GM12865 (cell line): ENCODE measurements at regions not wholly inside any gene's neighbourhood (a gene's known extent, or its start where the extent isn't known, plus 50 kb on each side); places are given as distances from the start of the nearest gene placed in this dataset.

Experiments used
- DNase-seq: peaks from one replicate; pipeline ENCODE4 v3.0.0; 2010; ENCODE audit warnings: low read depth
- H3K4me3 ChIP-seq: 2 replicates; pipeline ENCODE4 v1.5.1; 2011; ENCODE audit warnings: mild to moderate bottlenecking, low read depth, low read length, control low read depth
- TF ChIP-seq, protein P1 (sequence below): IDR thresholded peaks from 2 replicates; pipeline ENCODE4 v1.5.1; 2011; ENCODE audit warnings: low read length, control low read depth, low read depth, inconsistent platforms; ENCODE audit not compliant: insufficient read depth; ENCODE audit errors: missing control alignments

DNA sequence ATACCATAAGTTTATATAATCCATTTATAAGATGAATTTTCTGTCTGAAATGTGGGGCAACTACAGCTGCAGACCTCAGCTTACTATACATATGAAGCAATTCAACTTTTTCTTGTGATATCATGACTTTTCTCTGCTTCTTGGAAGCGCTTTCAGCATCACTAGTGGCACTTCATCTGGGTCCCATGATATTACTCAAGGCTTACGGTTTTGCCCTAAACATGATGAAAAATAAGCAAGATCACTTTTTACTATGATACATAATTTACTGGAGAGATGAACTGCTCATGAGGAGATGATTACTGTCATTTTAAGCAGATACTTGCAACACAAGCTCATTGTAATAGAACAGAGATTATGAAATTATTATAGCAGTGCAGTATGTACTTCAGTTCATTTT lies 258.0 kb upstream of the ZSWIM2 start:
- TF ChIP-seq, protein P1, sequence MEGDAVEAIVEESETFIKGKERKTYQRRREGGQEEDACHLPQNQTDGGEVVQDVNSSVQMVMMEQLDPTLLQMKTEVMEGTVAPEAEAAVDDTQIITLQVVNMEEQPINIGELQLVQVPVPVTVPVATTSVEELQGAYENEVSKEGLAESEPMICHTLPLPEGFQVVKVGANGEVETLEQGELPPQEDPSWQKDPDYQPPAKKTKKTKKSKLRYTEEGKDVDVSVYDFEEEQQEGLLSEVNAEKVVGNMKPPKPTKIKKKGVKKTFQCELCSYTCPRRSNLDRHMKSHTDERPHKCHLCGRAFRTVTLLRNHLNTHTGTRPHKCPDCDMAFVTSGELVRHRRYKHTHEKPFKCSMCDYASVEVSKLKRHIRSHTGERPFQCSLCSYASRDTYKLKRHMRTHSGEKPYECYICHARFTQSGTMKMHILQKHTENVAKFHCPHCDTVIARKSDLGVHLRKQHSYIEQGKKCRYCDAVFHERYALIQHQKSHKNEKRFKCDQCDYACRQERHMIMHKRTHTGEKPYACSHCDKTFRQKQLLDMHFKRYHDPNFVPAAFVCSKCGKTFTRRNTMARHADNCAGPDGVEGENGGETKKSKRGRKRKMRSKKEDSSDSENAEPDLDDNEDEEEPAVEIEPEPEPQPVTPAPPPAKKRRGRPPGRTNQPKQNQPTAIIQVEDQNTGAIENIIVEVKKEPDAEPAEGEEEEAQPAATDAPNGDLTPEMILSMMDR = no peak
- no peak for DNase-seq
- no peak overlapping the region for H3K4me3 ChIP-seq

DNA sequence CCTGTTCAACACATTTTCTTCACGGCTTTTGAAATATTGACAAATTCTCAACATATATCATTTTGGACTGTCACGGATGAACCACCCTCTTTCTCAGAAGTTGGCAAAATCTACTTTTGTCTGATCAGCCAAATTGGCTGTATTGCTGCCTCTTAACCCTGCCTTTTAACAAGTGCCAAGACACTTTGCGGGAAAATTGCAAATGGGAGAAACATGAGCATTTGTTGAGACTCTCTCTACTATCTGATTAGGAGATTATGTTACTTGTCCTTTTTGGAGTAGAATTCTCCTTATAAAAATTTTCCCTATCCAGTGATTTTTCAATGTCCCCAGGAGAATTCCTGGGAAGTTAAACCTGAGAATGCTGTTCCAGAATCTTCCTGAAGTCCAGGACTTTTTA lies 256.2 kb upstream of the ZSWIM2 start:
- TF ChIP-seq, protein P1 = no peak
- DNase-seq = no peak
- H3K4me3 ChIP-seq = no peak overlapping the region

DNA sequence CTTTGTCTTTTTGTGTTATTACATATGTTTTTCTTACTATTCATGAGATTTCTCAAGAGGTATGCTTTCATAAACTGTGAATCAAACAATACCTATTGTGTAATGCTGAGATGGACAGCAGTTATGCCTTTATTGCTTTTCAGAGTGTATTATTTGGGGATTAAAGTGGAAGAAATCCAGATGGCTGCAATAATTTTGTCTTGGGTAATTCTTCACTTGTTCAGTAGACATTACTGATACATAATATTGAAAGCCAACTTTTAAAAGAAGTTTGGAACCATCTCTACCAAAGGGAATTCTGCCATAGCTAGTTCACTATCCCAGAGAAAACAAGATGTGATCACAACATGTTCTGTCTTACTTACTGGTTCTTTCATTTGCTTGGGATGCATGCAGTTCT lies 253.4 kb upstream of the ZSWIM2 start:
- no peak for DNase-seq
- no peak overlapping the region for H3K4me3 ChIP-seq
- TF ChIP-seq, protein P1 = no peak

DNA sequence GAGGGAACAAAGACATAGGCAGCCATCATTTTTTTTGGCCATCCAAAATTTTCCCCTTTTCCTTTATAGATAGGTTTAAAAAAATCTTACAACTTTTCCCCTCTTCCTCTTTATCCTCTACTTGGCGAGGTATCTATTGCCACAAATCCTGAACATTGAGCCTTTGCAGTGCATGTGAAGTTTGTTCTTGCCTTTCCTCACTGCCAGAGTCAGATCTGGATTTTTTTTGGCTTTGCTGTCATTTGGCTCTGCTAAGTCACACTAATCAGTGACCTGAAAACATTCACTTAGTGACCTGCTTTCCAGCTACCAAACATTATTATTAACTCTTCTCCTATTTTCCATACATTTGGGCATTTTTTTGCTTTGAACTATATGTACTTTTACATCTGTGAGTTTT lies 249.2 kb upstream of the ZSWIM2 start:
- no peak overlapping the region for H3K4me3 ChIP-seq
- TF ChIP-seq, protein P1 = no peak
- DNase-seq = no peak

DNA sequence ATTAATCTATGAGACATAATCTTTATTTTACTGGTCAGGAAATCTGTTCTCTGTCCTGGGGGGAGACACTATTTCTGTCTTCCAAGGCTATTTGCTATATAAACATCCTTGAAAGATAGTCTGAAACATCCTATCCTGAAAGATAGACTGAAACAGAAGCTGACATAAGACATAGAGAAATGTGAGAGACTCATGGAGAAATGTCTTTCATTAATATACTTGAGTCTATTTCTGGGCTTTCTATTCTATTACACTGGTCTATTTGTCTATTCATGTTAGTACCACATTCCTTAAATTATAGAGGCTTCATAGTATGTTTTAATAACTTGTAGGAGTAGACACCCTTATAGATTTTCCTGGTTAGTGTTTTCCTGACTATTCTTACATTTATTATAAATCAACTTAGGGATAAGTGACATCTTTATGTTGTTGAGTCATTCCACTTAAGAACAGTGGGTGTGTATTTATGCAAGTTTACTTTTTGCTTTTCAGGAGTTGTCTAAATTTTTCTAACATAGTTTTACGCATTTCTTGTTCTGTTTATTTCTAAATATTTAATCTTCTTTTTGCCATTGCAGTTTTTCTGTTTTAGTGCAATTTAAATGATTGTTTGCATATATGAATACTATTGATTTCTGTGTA lies 244.9 kb upstream of the ZSWIM2 start:
- TF ChIP-seq, protein P1 = no peak
- no peak overlapping the region for H3K4me3 ChIP-seq
- DNase-seq = no peak

DNA sequence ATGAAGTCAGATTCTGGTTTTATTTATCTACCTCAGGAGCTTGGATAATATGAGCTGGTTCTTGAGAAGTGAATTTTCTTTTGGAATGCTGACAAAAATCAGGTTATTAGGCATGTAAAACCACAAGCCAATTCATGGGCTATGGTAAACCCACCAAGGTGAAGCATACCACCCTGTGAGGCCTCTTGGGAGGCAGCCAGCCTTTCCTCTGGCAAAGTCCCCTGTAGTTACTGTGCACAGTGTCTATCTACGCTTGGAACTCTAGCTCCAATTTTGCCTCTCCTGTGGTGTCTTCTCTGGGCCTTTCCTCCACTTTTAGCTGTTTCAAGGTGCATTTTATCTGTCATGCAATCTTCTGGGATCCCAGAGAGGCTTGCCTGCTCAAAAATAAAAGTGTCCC lies 242.7 kb upstream of the ZSWIM2 start:
- DNase-seq = no peak
- no peak overlapping the region for H3K4me3 ChIP-seq
- TF ChIP-seq, protein P1 = no peak

DNA sequence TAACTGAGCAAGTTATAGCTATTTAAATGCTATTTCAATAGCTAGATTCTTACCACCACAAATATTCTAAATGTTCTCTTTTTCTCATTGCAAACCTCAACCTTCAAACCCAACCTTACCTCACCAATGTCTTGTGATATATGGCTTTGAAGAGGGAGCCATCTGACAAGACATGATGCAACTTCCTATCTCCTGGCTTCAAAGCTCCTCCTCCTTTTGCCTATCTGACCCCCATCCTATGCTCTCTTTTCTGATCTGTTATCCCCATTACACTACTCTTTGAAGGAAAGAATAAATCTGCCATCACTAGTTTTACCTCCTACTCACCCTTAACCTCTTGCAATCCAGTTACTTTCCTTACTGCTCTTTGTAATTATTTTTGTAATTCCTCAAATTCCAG lies 235.6 kb upstream of the ZSWIM2 start:
- TF ChIP-seq, protein P1 = no peak
- no peak for DNase-seq
- no peak overlapping the region for H3K4me3 ChIP-seq
